HT-29 (cell line): ENCODE measurements at regions not wholly inside any gene's neighbourhood (a gene's known extent, or its start where the extent isn't known, plus 50 kb on each side); places are given as distances from the start of the nearest gene placed in this dataset.
A peak's percentile ranks its signal among the peaks of the same experiment; 100 is the strongest.
"Not testable (repeated sequence)": the region's sequence is repeated elsewhere in the genome, so short reads cannot be mapped to it uniquely, and the experiment has no call there.

ENCODE experiments used
- DNase-seq: peaks from one replicate; pipeline ENCODE4 v3.0.0-alpha.2; 2015; ENCODE audit warnings: low spot score

- no peak for DNase-seq
Measured at GRCh38 chr11:8772571-8773519, 90.3 kb downstream of the RPL27A start.

- no peak for DNase-seq
Measured at GRCh38 chr11:8773916-8774539, 91.4 kb downstream of the RPL27A start.

GRCh38 chr11:8774916-8775315 is 92.3 kb downstream of the RPL27A start:
- DNase-seq = not testable (repeated sequence)

- DNase-seq = no peak
Measured at GRCh38 chr11:8775332-8775731, 92.7 kb downstream of the RPL27A start.

GRCh38 chr11:8775734-8776133 is 93.1 kb downstream of the RPL27A start:
- DNase-seq = no peak

- DNase-seq = no peak
Measured at GRCh38 chr11:8776209-8776608, 93.6 kb downstream of the RPL27A start.

GRCh38 chr11:8777907-8778767 is 95.5 kb downstream of the RPL27A start:
- no peak for DNase-seq

GRCh38 chr11:8779107-8779506 is 96.5 kb downstream of the RPL27A start:
- no peak for DNase-seq

GRCh38 chr11:8779732-8780131 is 97.1 kb downstream of the RPL27A start:
- DNase-seq = no peak

- no peak for DNase-seq
Measured at GRCh38 chr11:8784954-8785353, 102.4 kb downstream of the RPL27A start.

- no peak for DNase-seq
Measured at GRCh38 chr11:8785457-8785856, 102.9 kb downstream of the RPL27A start.

GRCh38 chr11:8785998-8786397 is 103.4 kb downstream of the RPL27A start:
- no peak for DNase-seq

GRCh38 chr11:8786933-8787332 is 104.3 kb downstream of the RPL27A start:
- no peak for DNase-seq

- DNase-seq = no peak
Measured at GRCh38 chr11:8787372-8787771, 104.8 kb downstream of the RPL27A start.

- no peak for DNase-seq
Measured at GRCh38 chr11:8788616-8789015, 106.0 kb downstream of the RPL27A start.

- no peak for DNase-seq
Measured at GRCh38 chr11:8789864-8790263, 107.3 kb downstream of the RPL27A start.

- DNase-seq = no peak
Measured at GRCh38 chr11:8790968-8791367, 108.4 kb downstream of the RPL27A start.

GRCh38 chr11:8792710-8793109 is 110.1 kb downstream of the RPL27A start:
- no peak for DNase-seq

- no peak for DNase-seq
Measured at GRCh38 chr11:8793114-8793777, 110.7 kb downstream of the RPL27A start.

- DNase-seq = no peak
Measured at GRCh38 chr11:8794126-8794525, 111.5 kb downstream of the RPL27A start.

GRCh38 chr11:8794677-8795103 is 112.1 kb downstream of the RPL27A start:
- DNase-seq = peak; percentile 82
